HG02759 (cell line): ENCODE measurements at regions not wholly inside any gene's neighbourhood (a gene's known extent, or its start where the extent isn't known, plus 50 kb on each side); places are given as distances from the start of the nearest gene placed in this dataset.

ENCODE experiments used
- ATAC-seq: cut with Tn5 transposase; IDR thresholded peaks from one replicate; pipeline ENCODE4 v1.9.1; 2021; ENCODE audit warnings: mild to moderate bottlenecking, moderate library complexity; ENCODE audit not compliant: unreplicated experiment

DNA sequence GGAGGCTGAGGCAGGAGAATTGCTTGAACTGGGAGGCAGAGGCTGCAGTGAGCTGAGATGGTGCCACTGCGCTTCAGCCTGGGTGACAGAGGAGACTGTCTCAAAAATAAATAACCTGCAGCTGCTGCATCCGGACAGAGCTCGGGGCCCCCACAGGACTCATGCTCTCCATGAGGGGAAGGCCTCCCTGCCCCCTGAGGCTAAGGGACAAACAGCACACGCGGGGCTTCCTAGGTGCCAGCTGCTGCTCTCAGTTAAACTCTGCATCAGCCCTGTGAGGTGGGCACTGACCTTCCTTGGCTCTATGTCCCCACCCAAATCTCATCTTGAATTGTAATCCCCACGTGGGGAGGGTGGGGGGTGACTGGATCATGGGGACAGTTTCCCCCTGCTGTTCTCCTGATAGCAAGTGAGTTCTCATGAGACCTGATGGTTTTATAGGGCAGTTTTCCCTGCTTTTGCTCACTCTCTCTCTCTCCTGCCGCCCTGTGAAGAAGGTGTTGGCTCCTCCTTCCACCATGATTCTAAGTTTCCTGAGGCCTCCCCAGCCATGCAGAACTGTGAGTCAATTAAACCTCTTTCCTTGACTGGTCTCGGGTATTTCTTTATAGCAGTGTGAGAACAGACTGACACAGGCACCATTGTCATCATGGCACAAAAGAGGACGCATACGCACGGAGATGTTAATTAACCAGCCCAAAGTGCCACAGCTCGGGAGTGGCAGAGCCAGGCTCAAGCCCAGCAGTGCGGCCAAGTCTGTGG is 49.9 kb upstream of the TAF1B start:
- ATAC-seq: no peak
